Thymus (tissue), 11 donors: ENCODE measurements at regions not wholly inside any gene's neighbourhood (a gene's known extent, or its start where the extent isn't known, plus 50 kb on each side); places are given as distances from the start of the nearest gene placed in this dataset.

Experiments
- DNase-seq, 9 donors: peaks; one replicate each; pipeline ENCODE4 v3.0.0-alpha.2; 2013; ENCODE audit warnings: low spot score in 9 of 9, low read depth in 6 of 9, missing footprints in 1 of 9
- H3K27ac ChIP-seq, 2 donors: one replicate each; pipeline ENCODE4 v1.5.1; 2013; ENCODE audit warnings: control low read depth in 1 of 2, low read depth in 1 of 2, low read length in 1 of 2, mild to moderate bottlenecking in 1 of 2, moderate library complexity in 1 of 2
- H3K27me3 ChIP-seq, 2 donors: one replicate each; pipeline ENCODE4 v1.5.1; 2013; ENCODE audit warnings: low read length in 1 of 2; ENCODE audit not compliant: control insufficient read depth in 2 of 2, insufficient read depth in 1 of 2
- H3K36me3 ChIP-seq, 2 donors: one replicate each; pipeline ENCODE4 v1.5.1; 2013; ENCODE audit warnings: low read length in 1 of 2, mild to moderate bottlenecking in 1 of 2, moderate library complexity in 1 of 2; ENCODE audit not compliant: control insufficient read depth in 2 of 2, insufficient read depth in 2 of 2
- H3K4me1 ChIP-seq, 2 donors: one replicate each; pipeline ENCODE4 v1.5.1; 2013; ENCODE audit warnings: low read length in 2 of 2; ENCODE audit not compliant: control insufficient read depth in 2 of 2, insufficient read depth in 2 of 2
- H3K4me3 ChIP-seq, 2 donors: one replicate each; pipeline ENCODE4 v1.5.1; 2013; ENCODE audit warnings: low read length in 2 of 2, control low read depth in 1 of 2, mild to moderate bottlenecking in 1 of 2
- H3K9me3 ChIP-seq, 2 donors: one replicate each; pipeline ENCODE4 v1.5.1; 2013; ENCODE audit warnings: low read length in 1 of 2, mild to moderate bottlenecking in 1 of 2; ENCODE audit not compliant: control insufficient read depth in 2 of 2, insufficient read depth in 1 of 2
- WGBS: extraction: QIAGEN DNeasy Blood & Tissue Kit; methylation state at CpG from one replicate; pipeline ENCODE4 v1.1.7; 2013; 5-methylcytosine and 5-hydroxymethylcytosine counted together
- donor health status: healthy.

- H3K4me1 ChIP-seq: no peaks in the 10 kb centered on the region
- no peak overlapping the region for H3K4me3 ChIP-seq
- H3K36me3 ChIP-seq: no peaks in the 10 kb centered on the region
- no peaks in the 10 kb centered on the region for H3K9me3 ChIP-seq
- no peak overlapping the region for H3K27ac ChIP-seq
- 94% methylated on average over 6 of the region's 6 CpGs for WGBS
- H3K27me3 ChIP-seq: no peaks in the 10 kb centered on the region
- DNase-seq: no peak
These were observed 256.6 kb downstream of the GBA3 start for GRCh38 chr4:22949161-22949855.

GRCh38 chr4:22947851-22948250 is 255.1 kb downstream of the GBA3 start:
- no peak for DNase-seq
- 95% methylated on average over 5 of the region's 5 CpGs for WGBS

GRCh38 chr4:22942920-22943559 is 250.3 kb downstream of the GBA3 start:
- no peak for DNase-seq
- 93% methylated on average over 6 of the region's 6 CpGs for WGBS
- Histone ChIP-seq H3K4me1 (no peaks in the 10 kb centered on the region), H3K4me3 (no peak overlapping the region), H3K9me3 (no peaks in the 10 kb centered on the region), H3K27me3 (no peaks in the 10 kb centered on the region), H3K27ac (no peak overlapping the region), H3K36me3 (no peaks in the 10 kb centered on the region)

More at GRCh38 chr4:22947851-22948250, 255.1 kb downstream of the GBA3 start:
- Histone ChIP-seq H3K4me1 (no peaks in the 10 kb centered on the region), H3K36me3 (no peaks in the 10 kb centered on the region), H3K4me3 (no peak overlapping the region), H3K27ac (no peak overlapping the region), H3K27me3 (no peaks in the 10 kb centered on the region), H3K9me3 (no peaks in the 10 kb centered on the region)

- Histone ChIP-seq H3K27ac (no peak overlapping the region), H3K27me3 (no peaks in the 10 kb centered on the region)
- WGBS: 92% methylated on average over 5 of the region's 5 CpGs
These were observed 249.1 kb downstream of the GBA3 start for GRCh38 chr4:22941688-22942375.

GRCh38 chr4:22932326-22932725 is 239.6 kb downstream of the GBA3 start:
- H3K4me1 ChIP-seq: no peaks in the 10 kb centered on the region
- no peak overlapping the region for H3K27ac ChIP-seq
- no peaks in the 10 kb centered on the region for H3K9me3 ChIP-seq
- no peaks in the 10 kb centered on the region for H3K36me3 ChIP-seq
- WGBS: 89% methylated on average over 2 of the region's 2 CpGs
- H3K4me3 ChIP-seq: no peak overlapping the region
- DNase-seq: no peak
- H3K27me3 ChIP-seq: no peaks in the 10 kb centered on the region

More at GRCh38 chr4:22941688-22942375, 249.1 kb downstream of the GBA3 start:
- DNase-seq: peak in 1 of 9 donors; percentile 6
- Histone ChIP-seq H3K36me3 (no peaks in the 10 kb centered on the region), H3K4me1 (no peaks in the 10 kb centered on the region), H3K9me3 (no peaks in the 10 kb centered on the region), H3K4me3 (no peak overlapping the region)

GRCh38 chr4:22922426-22922825 is 229.7 kb downstream of the GBA3 start:
- no peaks in the 10 kb centered on the region for H3K27me3 ChIP-seq
- no peak for DNase-seq
- no peaks in the 10 kb centered on the region for H3K36me3 ChIP-seq
- no peak overlapping the region for H3K27ac ChIP-seq
- no peaks in the 10 kb centered on the region for H3K4me1 ChIP-seq
- H3K9me3 ChIP-seq: no peaks in the 10 kb centered on the region
- WGBS: 80% methylated on average over 2 of the region's 2 CpGs
- no peak overlapping the region for H3K4me3 ChIP-seq

GRCh38 chr4:22921936-22922335 is 229.2 kb downstream of the GBA3 start:
- Histone ChIP-seq H3K27ac (no peak overlapping the region), H3K27me3 (no peaks in the 10 kb centered on the region), H3K4me3 (no peak overlapping the region), H3K4me1 (no peaks in the 10 kb centered on the region), H3K9me3 (no peaks in the 10 kb centered on the region), H3K36me3 (no peaks in the 10 kb centered on the region)
- 3% methylated on average over 5 of the region's 5 CpGs for WGBS
- no peak for DNase-seq

- no peak overlapping the region for H3K27ac ChIP-seq
- H3K27me3 ChIP-seq: no peaks in the 10 kb centered on the region
- DNase-seq: no peak
- no peaks in the 10 kb centered on the region for H3K36me3 ChIP-seq
- no peaks in the 10 kb centered on the region for H3K9me3 ChIP-seq
- H3K4me3 ChIP-seq: no peak overlapping the region
- no peaks in the 10 kb centered on the region for H3K4me1 ChIP-seq
These were observed 218.5 kb downstream of the GBA3 start for GRCh38 chr4:22911285-22911684.

GRCh38 chr4:22910200-22910599 is 217.5 kb downstream of the GBA3 start:
- H3K4me1 ChIP-seq: no peaks in the 10 kb centered on the region
- H3K27me3 ChIP-seq: no peaks in the 10 kb centered on the region
- WGBS: 59% methylated on average over 2 of the region's 2 CpGs
- DNase-seq: no peak
- no peak overlapping the region for H3K27ac ChIP-seq
- no peaks in the 10 kb centered on the region for H3K9me3 ChIP-seq
- no peaks in the 10 kb centered on the region for H3K36me3 ChIP-seq
- no peak overlapping the region for H3K4me3 ChIP-seq
